ENCODE measurements at regions not wholly inside any gene's neighbourhood (a gene's known extent, or its start where the extent isn't known, plus 50 kb on each side); places are given as distances from the start of the nearest gene placed in this dataset.

DNA sequence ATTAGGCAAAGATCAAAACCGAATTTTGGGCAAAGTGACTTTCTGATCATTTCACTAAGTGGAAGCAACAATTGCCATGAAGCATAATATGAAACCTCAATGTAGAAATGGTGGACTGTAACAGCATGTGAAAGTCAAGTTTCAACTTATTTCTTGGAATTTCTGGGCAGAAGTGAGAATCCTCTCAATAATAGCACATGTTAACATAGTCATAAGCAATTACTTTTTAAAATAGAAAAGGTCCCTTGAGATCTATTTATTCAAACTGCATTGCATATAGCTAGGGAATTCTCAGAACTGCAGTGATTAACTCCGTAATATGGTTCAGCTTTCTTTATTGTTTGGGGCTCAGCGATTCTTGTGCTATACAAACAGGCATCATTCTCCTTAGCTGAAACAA, 136.7 kb upstream of the ATP2B1 start:
- TF ChIP-seq CTCF (IDR thresholded peaks at IDR 0.05; ENCODE audit: low read depth, low read length, missing control alignments) = no peak
- no peak overlapping the region for H3K4me3 ChIP-seq (replicated peaks; ENCODE audit: low read depth, low read length)
- DNase-seq (ENCODE audit: extremely low read depth, low read depth) = no peak

DNA sequence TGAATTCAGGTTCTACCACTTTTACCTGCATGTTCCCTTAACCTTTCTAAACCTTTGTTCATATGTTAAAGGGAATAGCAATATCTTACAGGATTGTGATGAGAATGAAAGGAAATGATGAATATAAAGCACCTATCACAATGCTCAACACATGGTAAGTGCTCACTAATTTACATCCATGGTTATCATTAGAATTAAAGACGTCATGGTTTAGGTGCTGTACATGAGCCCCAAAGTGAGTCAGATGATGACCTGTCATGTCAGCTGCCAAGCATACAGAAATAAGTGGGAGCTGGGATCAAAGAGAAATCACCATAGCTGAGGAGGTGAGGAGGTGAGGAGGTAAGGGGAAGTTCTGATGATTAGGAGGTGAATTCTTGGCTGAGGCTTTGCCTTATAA, 135.9 kb upstream of the ATP2B1 start:
- no peak for DNase-seq (ENCODE audit: extremely low read depth, low read depth)
- no peak overlapping the region for H3K4me3 ChIP-seq (replicated peaks; ENCODE audit: low read depth, low read length)
- no peak for TF ChIP-seq CTCF (IDR thresholded peaks at IDR 0.05; ENCODE audit: low read depth, low read length, missing control alignments)

DNA sequence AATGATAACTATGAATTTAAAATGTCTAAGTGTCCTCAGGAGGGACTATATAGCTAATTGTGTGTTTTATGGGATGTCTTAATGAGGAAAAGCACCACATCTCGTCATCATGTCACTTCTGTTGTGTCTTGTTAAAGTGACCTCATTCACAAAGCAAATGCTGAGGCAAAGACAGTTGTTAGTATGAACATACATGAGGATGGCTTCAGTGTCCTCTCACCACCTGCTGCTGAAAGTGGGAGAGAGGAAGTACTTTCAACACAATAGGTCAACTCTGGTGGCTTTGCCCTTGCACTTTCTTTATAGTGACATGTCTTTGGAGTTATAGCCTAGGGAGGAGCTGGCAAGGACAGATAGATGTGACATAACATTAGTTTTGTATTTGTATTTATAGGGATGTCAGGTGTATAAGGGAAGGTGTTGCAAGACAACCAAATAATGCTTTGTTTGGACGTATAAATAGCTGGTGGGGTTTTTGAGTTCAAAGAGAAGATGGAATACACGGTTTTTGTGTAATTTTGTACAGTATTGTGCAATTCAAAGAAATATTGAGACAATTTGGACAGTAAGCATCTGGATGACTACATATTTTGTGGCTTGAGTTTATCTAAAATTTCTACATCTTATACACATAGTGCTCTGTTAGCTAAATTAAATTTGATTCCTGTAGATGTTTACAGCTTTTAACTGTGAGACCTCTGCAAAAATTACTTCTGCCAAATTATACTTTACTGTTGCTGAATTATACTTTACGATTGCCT, 131.7 kb upstream of the ATP2B1 start:
- H3K4me3 ChIP-seq (replicated peaks; ENCODE audit: low read depth, low read length) = no peak overlapping the region
- TF ChIP-seq CTCF (IDR thresholded peaks at IDR 0.05; ENCODE audit: low read depth, low read length, missing control alignments) = no peak
- no peak for DNase-seq (ENCODE audit: extremely low read depth, low read depth)

- H3K4me3 ChIP-seq (replicated peaks; ENCODE audit: low read depth, low read length) = no peak overlapping the region
- DNase-seq (ENCODE audit: extremely low read depth, low read depth) = no peak
- no peak for TF ChIP-seq CTCF (IDR thresholded peaks at IDR 0.05; ENCODE audit: low read depth, low read length, missing control alignments)
Measured at GRCh38 chr12:89839444-89839843, 130.8 kb upstream of the ATP2B1 start.

DNA sequence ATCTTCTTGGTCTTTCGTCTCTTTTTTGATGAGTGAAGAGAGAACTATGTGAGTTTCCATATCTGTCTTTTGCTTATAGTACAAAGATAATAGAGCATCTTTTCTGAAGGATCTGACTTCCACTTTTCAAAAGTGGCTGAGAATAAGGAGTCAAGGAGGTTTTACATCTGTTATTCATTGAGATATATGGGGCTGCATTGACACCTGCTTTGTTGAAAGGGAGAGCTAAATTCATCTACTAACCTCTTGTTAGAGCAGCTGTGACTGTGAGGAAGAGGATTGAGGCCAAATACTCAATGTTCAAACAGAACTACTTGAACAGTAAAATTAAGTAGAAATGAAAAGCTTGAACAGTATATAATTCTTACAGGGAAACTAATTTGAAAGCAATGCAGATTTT, 130.2 kb upstream of the ATP2B1 start:
- H3K4me3 ChIP-seq (replicated peaks; ENCODE audit: low read depth, low read length) = no peak overlapping the region
- TF ChIP-seq CTCF (IDR thresholded peaks at IDR 0.05; ENCODE audit: low read depth, low read length, missing control alignments) = no peak
- no peak for DNase-seq (ENCODE audit: extremely low read depth, low read depth)

- no peak for TF ChIP-seq CTCF (IDR thresholded peaks at IDR 0.05; ENCODE audit: low read depth, low read length, missing control alignments)
- DNase-seq (ENCODE audit: extremely low read depth, low read depth) = no peak
- no peak overlapping the region for H3K4me3 ChIP-seq (replicated peaks; ENCODE audit: low read depth, low read length)
Measured at GRCh38 chr12:89836026-89836425, 127.4 kb upstream of the ATP2B1 start.

GRCh38 chr12:89834676-89835075, 126.0 kb upstream of the ATP2B1 start:
- H3K4me3 ChIP-seq (replicated peaks; ENCODE audit: low read depth, low read length) = no peak overlapping the region
- DNase-seq (ENCODE audit: extremely low read depth, low read depth) = no peak
- no peak for TF ChIP-seq CTCF (IDR thresholded peaks at IDR 0.05; ENCODE audit: low read depth, low read length, missing control alignments)
